Lung (tissue), 11 donors: ENCODE measurements at regions not wholly inside any gene's neighbourhood (a gene's known extent, or its start where the extent isn't known, plus 50 kb on each side); places are given as distances from the start of the nearest gene placed in this dataset.

ENCODE experiments used
- ATAC-seq: fragments of 200-7000 bp; cut with Tn5 transposase; one replicate; pipeline ENCODE4 v1.9.1; 2020; ENCODE audit warnings: moderate number of reproducible peaks; ENCODE audit not compliant: insufficient read depth, low FRiP score
- DNase-seq, 3 donors: peaks; one replicate each; pipeline ENCODE4 v3.0.0-alpha.2; 2013 to 2017
- H3K27ac ChIP-seq, 2 donors: one replicate each; pipeline ENCODE4 v1.5.1; 2013; ENCODE audit warnings: mild to moderate bottlenecking in 2 of 2, moderate library complexity in 2 of 2, control low read depth in 1 of 2, inconsistent platforms in 1 of 2, low read depth in 1 of 2, low read length in 1 of 2
- H3K27me3 ChIP-seq, 3 donors: one replicate each; pipeline ENCODE4 v1.5.1; 2013; ENCODE audit warnings: low read length in 2 of 3; ENCODE audit not compliant: control insufficient read depth in 3 of 3, insufficient read depth in 3 of 3
- H3K36me3 ChIP-seq, 4 donors: one replicate each; pipeline ENCODE4 v1.5.1; 2013; ENCODE audit warnings: low read length in 4 of 4, mild to moderate bottlenecking in 1 of 4, moderate library complexity in 1 of 4; ENCODE audit not compliant: control insufficient read depth in 4 of 4, insufficient read depth in 4 of 4
- H3K4me1 ChIP-seq, 5 donors: one replicate each; pipeline ENCODE4 v1.5.1; 2013; ENCODE audit warnings: low read length in 5 of 5, mild to moderate bottlenecking in 2 of 5, moderate library complexity in 1 of 5; ENCODE audit not compliant: control insufficient read depth in 5 of 5, insufficient read depth in 5 of 5
- H3K4me3 ChIP-seq: one replicate; pipeline ENCODE4 v1.5.1; 2013; ENCODE audit warnings: mild to moderate bottlenecking, control low read depth, moderate library complexity
- H3K9ac ChIP-seq, 2 donors: one replicate each; pipeline ENCODE4 v1.5.1; 2013; ENCODE audit warnings: low read length in 2 of 2, control low read depth in 1 of 2; ENCODE audit not compliant: insufficient read depth in 1 of 2
- H3K9me3 ChIP-seq, 4 donors: one replicate each; pipeline ENCODE4 v1.5.1; 2013; ENCODE audit warnings: low read length in 3 of 4, mild to moderate bottlenecking in 1 of 4, moderate library complexity in 1 of 4; ENCODE audit not compliant: control insufficient read depth in 4 of 4, insufficient read depth in 3 of 4
- whole genome bisulfite sequencing, 2 donors: extraction: QIAGEN DNeasy Blood & Tissue Kit; methylation state at CpG; one replicate each; pipeline ENCODE4 v1.1.7; 2013; 5-methylcytosine and 5-hydroxymethylcytosine counted together
- TF ChIP-seq, protein P1 (sequence below): IDR thresholded peaks from 2 replicates; pipeline ENCODE4 v1.5.1; 2012; ENCODE audit warnings: mild to moderate bottlenecking; ENCODE audit errors: control extremely low read depth, extremely low read depth
- donor health status: control.
- donor health status: control.
- donor health status: Bipolar disorder and iron deficiency.
- donor health status: healthy.
- donor health status: DM: yes; HTN: yes; CAD: no.

DNA sequence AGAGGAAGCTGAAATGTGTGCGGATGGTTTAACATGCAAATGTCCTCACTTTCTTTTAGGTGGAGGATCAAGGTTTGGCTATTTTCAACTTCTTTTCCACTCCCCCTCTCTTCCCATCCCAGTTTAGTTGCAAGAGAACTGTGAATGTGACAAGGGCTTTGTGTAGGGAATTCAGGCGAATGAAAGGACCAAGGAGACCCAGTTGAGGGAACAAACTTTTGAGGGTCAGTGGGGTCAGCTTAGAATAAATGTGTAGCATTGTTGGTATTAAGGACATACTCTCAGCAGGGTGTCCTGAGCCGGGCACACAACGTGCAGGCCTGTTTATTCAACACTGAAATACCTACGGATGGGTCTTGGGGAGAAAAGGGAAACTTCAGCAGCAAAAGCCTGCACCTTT lies 346.0 kb downstream of the PMP22 start:
- Histone ChIP-seq H3K27ac (no peak overlapping the region), H3K4me1 (peaks cover 0 to 6% (median 0%) of the 10 kb centered on the region in 5 donors), H3K27me3 (peaks cover 0 to 4% (median 0%) of the 10 kb centered on the region in 3 donors), H3K4me3 (no peak overlapping the region), H3K9me3 (peaks cover 0 to 5% (median under 1%) of the 10 kb centered on the region in 4 donors), H3K36me3 (no peaks in the 10 kb centered on the region), H3K9ac (no peak overlapping the region)
- TF ChIP-seq, protein P1, sequence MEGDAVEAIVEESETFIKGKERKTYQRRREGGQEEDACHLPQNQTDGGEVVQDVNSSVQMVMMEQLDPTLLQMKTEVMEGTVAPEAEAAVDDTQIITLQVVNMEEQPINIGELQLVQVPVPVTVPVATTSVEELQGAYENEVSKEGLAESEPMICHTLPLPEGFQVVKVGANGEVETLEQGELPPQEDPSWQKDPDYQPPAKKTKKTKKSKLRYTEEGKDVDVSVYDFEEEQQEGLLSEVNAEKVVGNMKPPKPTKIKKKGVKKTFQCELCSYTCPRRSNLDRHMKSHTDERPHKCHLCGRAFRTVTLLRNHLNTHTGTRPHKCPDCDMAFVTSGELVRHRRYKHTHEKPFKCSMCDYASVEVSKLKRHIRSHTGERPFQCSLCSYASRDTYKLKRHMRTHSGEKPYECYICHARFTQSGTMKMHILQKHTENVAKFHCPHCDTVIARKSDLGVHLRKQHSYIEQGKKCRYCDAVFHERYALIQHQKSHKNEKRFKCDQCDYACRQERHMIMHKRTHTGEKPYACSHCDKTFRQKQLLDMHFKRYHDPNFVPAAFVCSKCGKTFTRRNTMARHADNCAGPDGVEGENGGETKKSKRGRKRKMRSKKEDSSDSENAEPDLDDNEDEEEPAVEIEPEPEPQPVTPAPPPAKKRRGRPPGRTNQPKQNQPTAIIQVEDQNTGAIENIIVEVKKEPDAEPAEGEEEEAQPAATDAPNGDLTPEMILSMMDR, result no peak
- ATAC-seq, result no peak
- DNase-seq, result no peak
- WGBS, 2 donors, result 57 to 70% methylated on average over 5 of the region's 5 CpGs

DNA sequence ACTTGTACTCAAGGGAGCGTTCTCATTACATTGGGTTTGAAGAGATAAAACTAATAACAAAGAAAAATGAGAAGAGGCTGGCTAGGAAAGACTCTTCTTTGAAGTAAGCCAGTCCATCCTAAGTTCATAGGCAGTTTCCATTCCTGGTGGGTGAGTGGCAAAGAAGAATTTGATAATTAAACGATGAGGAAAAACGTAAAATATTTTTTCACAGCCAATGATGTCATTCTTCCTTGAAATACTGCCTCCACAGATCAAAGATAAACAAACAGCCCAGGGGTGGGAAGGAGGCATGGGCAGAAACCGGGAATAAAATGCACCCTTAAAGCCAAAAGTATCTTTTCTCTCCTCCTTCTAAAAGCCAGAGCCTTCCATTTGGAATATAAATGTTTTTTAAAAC lies 346.6 kb downstream of the PMP22 start:
- Histone ChIP-seq H3K27ac (no peak overlapping the region), H3K36me3 (no peaks in the 10 kb centered on the region), H3K27me3 (peaks cover 0 to 4% (median 0%) of the 10 kb centered on the region in 3 donors), H3K9me3 (peaks cover 0 to 5% (median under 1%) of the 10 kb centered on the region in 4 donors), H3K4me1 (peaks cover 0 to 6% (median 0%) of the 10 kb centered on the region in 5 donors), H3K4me3 (no peak overlapping the region), H3K9ac (no peak overlapping the region)
- TF ChIP-seq, protein P1, result no peak
- DNase-seq (no peak), ATAC-seq (no peak)
- 35% methylated on average over 4 of the region's 4 CpGs for WGBS, 2 donors

DNA sequence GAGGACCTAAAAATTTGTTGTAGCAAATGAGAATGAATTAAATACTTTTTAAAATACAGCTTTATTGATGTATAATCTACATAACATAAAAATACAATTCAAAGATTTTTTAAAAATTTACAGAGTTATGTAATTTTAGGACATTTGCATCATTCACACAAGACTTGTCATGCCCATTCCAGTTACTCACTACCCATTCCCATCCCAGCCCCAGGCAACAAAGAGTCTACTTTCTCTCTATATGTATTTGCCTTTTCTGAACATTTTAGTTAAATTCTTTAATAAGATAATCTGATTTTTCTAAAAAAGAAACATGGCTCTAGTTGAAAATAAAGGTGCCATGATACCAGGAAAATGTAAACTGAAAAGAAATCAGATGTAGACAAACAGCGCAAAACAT lies 354.2 kb downstream of the PMP22 start:
- no peak overlapping the region for H3K9ac ChIP-seq
- no peak overlapping the region for H3K4me3 ChIP-seq
- WGBS, 2 donors, result 91 to 98% methylated on average over 1 of the region's 1 CpG
- no peak for DNase-seq
- no peak for ATAC-seq
- H3K4me1 ChIP-seq, result no peaks in the 10 kb centered on the region
- H3K27me3 ChIP-seq, result no peaks in the 10 kb centered on the region
- peaks cover 0 to 2% (median 0%) of the 10 kb centered on the region in 4 donors for H3K9me3 ChIP-seq
- TF ChIP-seq, protein P1, result no peak
- no peak overlapping the region for H3K27ac ChIP-seq
- H3K36me3 ChIP-seq, result no peaks in the 10 kb centered on the region

DNA sequence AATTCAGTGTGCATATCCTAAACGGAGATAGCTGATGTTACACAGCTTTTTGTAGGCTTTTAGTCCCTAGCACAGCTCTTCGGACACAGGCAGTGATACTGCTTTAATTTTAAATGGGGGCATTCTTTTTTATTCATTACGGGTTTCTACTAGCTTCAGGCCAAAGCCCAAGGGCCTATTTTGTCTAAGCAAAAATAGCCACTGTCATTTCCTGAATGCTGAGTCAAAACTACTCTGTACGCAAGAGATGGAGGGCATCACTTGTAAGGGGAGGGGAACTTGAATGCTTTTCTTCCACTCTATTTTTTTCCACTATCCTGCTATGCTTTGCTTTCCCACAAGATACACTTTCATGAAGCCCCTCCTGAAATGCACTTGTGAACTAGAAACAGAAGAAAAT lies 360.7 kb downstream of the PMP22 start:
- no peaks in the 10 kb centered on the region for H3K27me3 ChIP-seq
- peaks cover 0 to 4% (median 0%) of the 10 kb centered on the region in 5 donors for H3K4me1 ChIP-seq
- H3K27ac ChIP-seq, result no peak overlapping the region
- ATAC-seq (no peak), DNase-seq (no peak)
- no peaks in the 10 kb centered on the region for H3K36me3 ChIP-seq
- H3K4me3 ChIP-seq, result no peak overlapping the region
- TF ChIP-seq, protein P1, result no peak
- no peaks in the 10 kb centered on the region for H3K9me3 ChIP-seq
- WGBS, 2 donors, result 61 to 62% methylated on average over 4 of the region's 4 CpGs
- no peak overlapping the region for H3K9ac ChIP-seq
